ENCODE measurements at regions not wholly inside any gene's neighbourhood (a gene's known extent, or its start where the extent isn't known, plus 50 kb on each side); places are given as distances from the start of the nearest gene placed in this dataset.

DNA sequence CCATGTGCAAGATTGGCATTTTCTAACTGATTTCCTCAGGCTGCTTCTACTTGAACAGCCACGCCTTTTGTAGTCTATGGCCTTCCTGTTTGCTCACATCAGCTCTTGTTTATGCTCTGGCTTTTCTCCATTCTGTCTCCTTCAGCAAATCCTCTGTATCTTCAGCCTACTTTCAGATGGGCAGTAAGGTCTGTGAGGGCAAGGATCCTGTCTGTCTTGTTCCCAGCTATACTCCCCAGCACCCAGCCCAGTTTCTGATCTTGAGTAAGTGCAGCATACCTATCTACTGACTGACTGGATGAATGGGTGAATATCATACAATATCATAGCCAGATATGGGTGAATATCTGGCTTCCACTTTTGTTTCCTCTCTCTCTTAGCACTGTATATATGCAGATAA, 438.1 kb downstream of the LMO4 start:
- no peak for DNase-seq

DNA sequence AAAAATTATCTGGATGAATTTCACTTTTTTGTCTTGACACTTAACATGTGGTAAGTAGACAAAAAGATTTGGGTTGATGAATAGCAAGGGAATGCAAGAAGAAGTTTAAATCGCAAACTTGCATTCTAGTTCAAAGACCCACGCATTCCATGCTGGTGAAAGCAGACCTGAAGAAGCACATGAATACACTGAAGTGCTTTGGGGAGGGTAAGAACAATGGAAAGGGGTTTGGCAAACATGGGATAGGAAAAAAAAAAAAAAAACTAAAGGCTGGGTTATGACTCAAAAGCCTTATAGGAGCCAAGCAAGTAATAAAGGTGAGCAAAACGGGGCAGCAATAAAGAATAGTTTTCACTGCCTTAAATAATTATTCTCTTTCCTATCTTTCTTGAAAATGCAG, 450.2 kb downstream of the LMO4 start:
- DNase-seq = no peak

DNA sequence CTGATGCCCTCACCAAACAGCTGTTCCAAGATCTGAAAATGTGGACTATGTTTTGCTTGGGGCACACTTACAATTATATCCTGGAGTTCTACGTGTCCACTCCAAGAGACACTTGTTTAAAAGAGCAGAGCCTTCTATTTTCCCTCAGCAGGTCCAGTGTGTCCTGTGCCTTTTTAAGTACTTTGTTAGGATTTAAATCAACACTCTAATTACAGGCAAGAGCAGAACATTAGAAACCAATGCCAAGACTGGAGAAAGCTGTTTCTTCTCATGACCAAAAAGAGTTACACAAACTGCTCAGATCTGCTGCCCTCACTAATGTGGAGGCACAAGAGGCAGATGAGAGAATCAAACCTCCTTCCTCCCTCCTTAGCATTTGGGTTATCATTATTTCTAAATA, 452.9 kb downstream of the LMO4 start:
- DNase-seq = no peak

DNA sequence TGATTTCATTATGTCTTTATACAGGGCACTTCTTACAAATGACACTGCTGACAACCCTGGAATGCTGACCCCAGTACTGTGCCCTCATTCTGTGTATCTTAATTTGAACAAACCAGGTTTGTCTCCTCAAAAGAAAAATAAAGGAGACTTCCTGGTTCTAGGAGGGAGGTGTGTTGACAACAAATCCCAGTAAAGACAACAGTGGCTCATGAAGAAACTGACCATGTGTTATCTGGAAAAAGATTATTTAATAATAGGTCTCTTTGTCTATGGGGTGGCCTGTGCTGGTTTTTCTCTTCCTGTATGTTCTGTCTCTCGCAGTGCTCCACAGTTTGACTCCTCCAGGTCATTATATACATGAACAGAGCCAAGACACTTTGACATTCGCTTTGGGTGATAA, 454.6 kb downstream of the LMO4 start:
- DNase-seq = no peak

DNA sequence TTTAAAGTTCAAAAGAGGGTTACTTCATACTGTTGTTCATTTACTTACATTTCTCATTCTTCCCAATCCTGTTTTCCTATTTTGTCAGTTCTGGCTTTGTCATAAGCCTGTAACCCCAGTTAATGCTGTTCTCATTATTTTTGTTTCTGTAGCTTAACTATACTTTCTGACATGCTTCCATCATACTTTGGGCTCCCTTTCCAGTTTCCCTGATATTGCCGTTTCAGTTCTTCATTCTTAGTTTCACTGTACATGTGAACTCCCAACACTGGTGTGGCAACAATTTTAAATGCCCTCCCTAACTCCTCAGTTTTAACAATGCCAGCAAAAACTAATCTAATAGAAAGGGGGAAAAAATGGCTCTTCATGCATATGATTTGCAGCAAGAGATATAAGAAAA, 456.7 kb downstream of the LMO4 start:
- DNase-seq = no peak

DNA sequence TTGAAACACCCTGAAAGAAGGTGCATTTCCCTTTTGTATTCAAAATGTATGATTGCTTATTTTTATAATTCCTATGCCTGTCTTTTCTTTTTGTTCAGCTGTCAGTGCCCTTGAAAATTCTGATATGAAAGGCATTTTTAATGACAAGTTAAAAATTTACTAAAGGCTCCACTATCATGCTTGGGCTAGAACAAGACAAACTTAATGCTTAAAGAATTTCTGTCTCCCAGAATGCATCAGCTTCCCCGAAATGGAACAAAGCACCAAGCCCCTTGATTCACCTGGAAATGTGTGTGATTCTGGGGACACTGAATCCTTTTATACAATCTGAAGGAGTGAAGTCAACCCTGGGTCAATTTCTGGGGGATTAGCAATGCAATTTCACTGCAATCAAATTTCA, 457.5 kb downstream of the LMO4 start:
- DNase-seq = no peak

DNA sequence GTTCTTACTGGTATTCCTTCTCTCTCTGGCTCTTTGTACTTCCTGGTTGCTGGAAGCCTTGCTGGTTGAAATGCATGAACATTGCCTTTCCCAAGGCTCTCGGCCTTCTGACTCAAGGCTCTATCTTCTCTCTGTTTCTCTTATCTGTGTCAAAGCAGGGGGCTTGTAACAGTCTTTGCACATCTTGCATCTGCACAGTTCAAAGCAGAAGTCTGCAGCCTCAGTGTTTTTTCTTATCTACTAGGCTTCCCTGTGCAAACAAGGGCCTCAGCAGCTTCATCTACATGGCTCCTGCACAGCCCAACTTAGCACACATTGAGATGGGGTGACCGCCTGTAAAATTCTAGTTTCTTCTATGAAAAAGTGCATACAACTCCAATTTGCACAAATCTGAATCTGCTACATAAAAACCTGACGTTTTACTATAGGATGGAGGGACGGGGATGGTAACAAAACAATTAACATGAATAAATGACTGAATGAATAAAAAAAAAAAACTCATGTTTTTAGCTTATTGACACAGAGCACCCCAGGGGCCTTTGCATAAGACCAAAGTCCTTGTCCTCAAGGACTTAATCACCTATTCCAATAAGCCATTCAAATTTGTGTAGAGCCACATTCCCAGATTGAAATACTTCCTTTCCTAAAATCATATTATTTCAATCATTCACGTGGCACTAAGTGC, 458.3 kb downstream of the LMO4 start:
- DNase-seq = no peak

DNA sequence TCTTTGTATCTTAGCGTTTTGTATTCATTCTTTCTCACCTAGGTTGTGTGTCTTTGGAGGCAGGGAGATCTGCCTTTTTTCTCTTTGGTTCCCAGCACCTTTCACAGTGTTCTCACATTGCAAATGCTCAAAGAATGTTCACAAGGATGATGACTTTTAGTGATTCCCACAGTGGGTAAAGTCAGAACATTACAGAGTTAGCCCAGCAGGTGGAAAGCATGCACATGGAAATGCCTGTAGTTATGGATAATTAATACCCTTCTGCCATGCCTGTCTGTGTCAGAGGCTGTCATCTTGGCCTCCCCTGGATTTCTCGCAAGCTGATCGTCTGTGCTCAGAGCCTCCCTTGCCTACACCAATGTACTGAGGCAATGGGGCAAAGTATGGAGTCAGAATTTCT, 458.9 kb downstream of the LMO4 start:
- DNase-seq = no peak

DNA sequence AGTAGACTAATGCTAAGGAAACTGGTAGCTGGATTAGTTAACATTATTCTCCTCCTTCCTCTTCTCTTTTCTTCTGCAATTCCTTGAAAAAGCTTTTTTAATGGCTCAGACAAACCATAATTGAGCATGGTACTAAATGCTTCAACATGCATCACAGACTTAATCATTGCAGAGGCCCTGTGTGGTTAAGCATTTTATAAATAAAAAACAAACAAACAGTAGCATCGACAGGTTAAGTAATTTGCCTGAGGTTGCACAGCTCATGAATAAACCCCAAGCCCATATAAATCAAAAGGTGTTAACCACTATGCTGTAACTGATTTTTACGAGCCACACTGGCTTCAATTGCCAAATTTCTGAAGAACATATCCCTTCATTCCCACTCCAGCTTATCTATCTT, 462.1 kb downstream of the LMO4 start:
- DNase-seq = no peak

DNA sequence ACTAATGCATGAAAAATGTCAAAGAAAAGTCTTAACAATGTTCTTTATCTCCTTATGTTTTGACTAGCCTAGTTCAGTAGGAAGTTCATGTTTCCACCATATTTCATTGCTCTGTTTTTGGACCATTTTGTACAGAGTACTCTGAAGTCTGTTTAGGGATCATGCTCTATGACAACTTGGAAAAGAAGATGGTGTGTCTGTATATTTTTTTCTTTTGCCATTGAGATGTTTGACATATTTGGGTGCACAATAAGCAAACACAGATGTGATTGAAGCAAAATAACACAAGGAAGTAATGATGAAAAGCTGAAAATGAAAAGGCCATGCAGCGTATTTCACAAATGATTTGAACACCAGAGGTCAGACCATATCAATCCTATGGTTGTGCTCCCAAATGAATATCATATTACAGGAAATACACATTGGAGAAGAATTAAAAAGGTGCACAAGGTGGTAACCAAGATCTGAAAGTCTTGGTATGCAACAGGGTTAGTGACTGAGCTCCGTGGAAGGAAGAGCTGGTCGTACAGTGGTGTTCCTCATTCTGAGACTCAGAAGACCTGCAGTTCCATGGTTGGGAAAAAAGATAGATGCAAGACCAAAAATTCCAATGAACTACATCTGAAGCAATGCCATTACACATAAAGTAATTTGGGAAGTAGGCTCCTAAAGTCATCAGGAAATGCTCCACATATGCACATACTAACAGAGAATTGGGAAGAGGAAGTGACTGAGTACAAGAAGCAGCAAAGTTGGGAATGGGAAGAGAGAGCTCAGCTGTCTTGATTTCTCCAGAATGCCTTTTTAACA, 463.5 kb downstream of the LMO4 start:
- no peak for DNase-seq

DNA sequence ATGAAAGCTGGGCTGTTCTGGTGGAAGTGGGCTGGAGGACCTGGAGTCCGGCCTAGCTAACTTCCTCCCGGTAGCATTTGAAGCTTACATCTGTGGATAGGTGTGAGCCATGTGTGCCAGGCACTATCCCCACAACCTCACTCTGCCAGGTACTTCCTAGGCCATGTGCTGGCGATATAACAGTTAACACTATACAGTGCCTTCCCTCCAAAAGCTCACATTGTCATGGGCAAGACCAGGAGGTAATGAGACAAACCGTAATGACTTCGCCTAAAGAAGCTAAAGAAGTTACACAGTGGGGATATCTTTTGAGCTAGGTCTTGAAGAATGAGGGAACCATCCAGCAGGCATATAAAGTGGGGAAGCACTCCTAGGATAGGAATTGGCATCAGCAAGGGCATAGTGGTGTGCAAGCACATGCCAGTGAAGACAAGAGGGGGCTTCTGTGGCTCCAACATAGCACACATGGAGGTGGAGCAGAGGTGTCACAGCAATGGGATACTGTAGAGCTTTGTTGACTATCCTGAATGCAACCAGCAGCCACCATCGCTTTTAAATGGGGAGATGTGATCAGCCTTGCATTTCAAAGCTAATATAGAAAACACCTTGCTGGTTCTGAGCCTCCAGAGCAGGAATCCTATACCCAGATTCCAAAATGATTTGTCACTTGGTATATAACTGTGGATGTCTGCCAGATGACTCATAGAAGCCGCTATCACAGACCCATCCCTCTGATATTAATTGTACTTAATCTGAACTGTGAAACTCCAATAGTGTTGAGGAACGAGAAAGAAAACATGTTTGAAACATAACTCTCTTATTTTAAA, 466.3 kb downstream of the LMO4 start:
- no peak for DNase-seq

DNA sequence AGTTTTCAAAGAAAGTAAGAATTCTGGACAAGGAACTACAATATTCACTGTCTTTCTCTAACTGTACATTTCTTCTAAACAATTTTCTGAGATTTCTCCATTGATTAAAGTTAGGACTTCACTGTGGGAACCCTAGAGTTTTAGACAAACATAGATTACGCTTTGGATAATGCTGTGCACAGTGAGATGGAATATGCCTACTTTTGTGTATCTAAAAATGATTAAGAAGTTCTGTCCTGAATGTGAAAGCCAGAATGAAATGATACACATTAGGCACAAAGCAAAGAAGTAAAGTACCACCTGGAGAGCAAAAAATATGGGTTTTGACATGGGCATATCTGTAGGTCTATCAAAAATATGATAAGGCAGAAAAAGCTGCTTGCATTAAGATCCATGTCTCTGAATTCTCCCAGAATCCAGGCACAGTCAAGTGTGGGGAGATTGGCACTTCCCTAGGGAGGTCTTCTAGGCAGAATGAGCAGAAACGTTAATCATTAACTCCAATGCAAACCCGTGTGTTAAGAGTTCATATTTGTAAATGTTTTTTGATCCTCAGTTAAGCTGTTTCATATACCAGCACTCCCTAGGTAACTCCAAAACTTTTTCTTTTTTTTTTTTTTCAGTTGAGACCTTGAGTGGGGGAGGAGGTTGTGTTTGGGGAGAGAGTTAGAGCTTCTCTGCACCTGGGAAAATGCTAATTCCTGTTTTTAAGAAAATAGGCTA, 467.1 kb downstream of the LMO4 start:
- no peak for DNase-seq

DNA sequence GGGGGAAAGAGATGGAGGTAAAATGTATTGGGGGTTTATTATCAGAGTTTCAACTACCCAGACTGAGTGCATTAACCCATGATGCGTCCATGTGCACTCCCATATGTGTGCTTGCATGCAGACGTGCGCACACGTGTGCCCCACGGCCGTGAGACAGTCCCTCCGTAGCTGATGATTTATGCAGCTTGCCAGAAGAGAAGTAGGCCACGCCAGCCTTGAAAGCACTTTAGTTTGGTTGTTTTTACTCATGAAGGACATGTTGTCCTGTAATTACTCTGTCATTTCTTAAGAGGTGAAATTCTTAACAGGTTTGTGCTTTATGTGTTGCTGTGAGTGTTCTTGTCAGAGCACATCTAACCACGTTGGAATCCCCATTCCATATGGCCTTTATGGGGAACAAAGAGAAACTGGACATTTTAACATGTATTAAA, 467.8 kb downstream of the LMO4 start:
- DNase-seq = no peak

DNA sequence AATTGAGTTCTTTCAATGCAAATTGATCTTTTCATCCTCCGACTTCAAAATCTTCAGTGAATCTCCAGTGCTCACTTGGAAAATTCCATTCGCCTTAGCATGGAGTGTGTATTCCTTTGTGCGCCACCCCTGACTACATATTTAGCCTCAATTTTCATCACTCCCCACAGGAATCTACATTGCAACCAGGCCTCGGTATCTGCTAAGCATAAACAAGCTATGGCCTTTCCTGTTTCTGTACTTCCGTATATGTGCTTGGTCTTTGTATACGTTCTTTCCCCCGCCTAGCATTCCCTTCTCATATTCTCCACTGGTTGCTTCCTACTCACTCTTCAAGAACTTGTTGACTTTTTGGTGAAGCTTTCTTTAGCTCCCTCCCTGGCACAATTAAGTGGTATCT, 470.8 kb downstream of the LMO4 start:
- DNase-seq = no peak

DNA sequence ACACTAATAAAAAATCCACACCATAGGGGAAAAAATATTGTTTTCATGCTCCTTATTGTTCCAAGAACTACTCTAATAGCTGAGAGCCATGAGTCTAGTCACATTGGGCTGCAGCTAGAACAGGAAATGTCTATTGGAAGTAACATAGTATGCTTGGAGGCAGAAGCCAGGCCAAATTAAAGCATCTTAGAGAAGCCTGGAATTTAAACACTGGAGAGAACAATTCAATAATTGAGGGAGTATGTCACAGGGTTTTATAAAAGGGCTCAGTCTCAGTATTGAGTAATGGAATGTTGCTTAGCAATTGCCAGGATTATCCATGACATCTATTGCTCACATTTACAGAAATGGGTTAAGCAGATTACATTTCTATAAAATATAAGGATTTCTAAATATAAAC, 471.3 kb downstream of the LMO4 start:
- no peak for DNase-seq

DNA sequence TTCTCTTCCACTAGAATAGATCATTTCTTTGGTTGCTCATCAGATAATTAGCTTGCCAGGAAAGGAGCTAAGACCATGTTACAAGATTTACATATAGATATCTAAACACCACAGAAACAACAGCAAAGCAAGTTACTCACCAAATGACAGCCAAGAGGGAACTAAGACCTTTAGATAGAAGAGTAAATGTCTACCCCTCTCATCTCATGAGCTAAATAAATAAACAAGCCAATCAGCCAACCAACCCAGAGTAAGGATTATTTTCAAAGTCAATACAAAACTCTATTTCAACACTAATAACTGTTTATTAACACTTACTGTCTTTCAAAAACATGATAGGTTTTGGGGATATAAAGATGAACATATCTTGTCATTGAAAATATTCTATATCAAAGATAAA, 474.7 kb downstream of the LMO4 start:
- no peak for DNase-seq

DNA sequence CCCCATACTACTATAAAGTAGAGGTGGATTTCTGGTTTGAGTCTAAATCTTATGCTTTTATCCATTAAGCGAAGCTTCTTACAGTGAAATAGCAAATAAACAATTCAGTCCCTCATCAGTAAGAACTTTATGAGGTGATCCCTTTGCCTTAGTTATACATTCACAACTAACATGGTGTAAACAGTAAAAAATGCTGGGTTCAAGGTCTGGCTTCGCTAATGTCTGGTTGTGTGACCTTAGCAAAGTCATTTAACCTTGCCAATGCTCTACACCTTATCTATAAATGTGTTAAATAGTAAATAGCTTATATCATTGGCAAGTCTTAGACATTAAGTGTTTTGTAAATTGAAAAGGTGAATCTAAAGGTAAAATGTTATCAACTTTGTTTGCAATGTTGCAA, 475.4 kb downstream of the LMO4 start:
- DNase-seq = no peak

DNA sequence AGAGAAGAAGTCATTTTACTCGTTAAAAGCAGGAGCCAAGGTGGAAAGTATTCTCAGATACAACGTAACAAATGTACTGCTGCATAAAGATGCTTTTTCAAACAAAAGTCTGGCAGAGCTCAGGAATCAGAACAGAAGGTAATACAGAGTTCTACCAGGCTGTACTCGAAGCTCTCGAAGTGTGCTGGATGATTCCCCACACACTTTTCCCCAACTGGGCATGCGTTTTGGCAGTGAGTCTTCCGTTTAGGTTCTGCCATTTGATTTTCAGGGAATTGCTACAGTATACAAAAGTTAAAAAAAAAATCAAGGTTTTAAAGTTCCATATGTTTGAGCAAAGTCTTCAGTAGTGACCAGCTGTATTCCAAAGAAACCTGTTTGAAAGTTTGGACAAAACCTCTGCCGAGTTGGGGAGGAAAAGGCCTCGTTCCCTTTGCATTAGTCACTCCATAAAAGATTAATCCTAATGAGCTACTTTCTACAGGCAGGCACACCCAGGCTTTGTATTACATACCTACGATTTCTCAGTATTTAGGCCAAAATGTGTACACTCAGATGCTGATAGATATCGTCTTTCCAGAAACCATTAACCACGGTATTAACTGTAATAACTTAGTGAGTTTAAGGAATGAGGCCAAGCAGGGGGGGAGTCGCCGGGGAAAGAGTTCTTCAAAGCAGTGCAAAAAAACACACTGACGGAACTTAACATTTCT, 477.1 kb downstream of the LMO4 start:
- no peak for DNase-seq

DNA sequence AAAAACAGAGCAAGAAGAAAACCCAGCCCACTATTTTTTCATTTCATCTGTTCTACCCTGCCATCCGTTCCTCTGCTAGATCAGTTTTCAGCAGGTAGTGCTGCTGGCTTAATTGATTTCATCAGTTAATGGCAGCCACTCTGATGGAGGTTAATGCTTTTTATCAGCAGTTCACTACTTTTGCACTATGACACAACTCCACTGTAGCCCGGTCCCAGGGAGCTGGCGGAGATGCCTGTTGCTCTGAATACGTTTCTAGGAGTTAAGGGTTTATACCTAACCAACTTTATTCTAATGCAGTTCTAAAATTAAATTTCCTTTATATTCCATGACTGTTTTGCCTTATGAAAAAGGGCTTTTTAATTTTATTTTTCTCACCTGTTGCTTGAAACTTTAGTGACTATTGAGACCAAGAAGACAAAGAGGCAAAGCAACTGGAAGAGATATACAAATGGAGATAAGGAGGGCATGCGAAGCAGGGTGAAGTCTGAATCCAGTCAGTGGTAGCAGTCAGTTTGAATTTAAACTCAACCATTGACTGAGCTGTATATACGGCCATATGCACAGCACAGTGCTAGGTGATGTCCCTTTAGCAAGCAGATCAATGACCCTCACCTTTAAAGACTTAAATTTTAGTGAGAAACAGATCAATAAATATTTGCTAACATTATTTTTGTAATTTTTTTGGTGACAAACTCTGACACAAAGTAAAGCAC, 477.9 kb downstream of the LMO4 start:
- no peak for DNase-seq

DNA sequence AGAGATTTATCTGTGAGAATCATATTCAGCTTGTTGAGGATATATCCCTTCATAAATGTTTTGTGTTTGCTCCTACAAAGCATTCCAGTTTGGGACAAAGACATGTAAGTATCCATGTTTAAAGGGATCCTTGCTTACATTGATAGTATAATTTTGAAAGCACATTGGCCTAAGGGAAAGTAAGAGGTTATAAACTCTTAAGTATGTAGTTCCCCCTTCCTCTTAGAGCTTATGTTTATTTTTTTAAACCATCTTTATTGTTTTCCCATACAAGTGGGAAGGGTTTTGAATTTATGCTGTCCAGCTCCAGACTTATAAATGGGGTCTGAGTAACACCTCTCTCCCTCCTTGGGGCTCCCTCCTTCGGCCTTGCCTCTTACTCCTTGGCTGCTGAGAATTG, 481.5 kb downstream of the LMO4 start:
- no peak for DNase-seq
